ENCODE measurements at regions not wholly inside any gene's neighbourhood (a gene's known extent, or its start where the extent isn't known, plus 50 kb on each side); places are given as distances from the start of the nearest gene placed in this dataset.
A peak's percentile ranks its signal among the peaks of the same experiment; 100 is the strongest.

- DNase-seq (ENCODE audit: low spot score) = peak; percentile 14
- Histone ChIP-seq H3K9me3 (ENCODE audit: low read depth, low read length, poor library complexity, severe bottlenecking) (no peaks in the 10 kb centered on the region), H3K36me3 (ENCODE audit: insufficient read depth, low read length, poor library complexity, severe bottlenecking) (no peaks in the 10 kb centered on the region), H3K27me3 (replicated peaks; ENCODE audit: insufficient read depth, low read depth, low read length, poor library complexity) (peaks cover 5% of the 10 kb centered on the region), H3K27ac (ENCODE audit: low read depth, low read length, poor library complexity, severe bottlenecking) (no peak overlapping the region), H3K4me1 (ENCODE audit: insufficient read depth, low read length, poor library complexity, severe bottlenecking) (no peaks in the 10 kb centered on the region), H3K4me3 (ENCODE audit: low read depth, low read length, poor library complexity, severe bottlenecking) (no peak overlapping the region)
- intact Hi-C loops (cut with micrococcal nuclease; ENCODE audit: unreplicated experiment) = no loop called here
- BruUV-seq (replicated peaks) = no TSS peak
- CTCF ChIA-PET = interaction anchor here (0.7 kb wide), 1 partner anchor 192 kb away, joined by 3 read pairs; no protein-coding TSS in a partner anchor
- POLR2A ChIA-PET (ENCODE audit: low non-redundant PET) = interaction anchor here (0.6 kb wide), 1 partner anchor 299 kb away, joined by 3 read pairs; no protein-coding TSS in a partner anchor
- no peak for TF ChIP-seq EZH2 (IDR thresholded peaks at IDR 0.05; ENCODE audit: borderline replicate concordance, low read depth, low read length, poor library complexity, severe bottlenecking)
- TF ChIP-seq CTCF (conservative IDR thresholded peaks at IDR 0.05; ENCODE audit: low read depth, low read length) = no peak
Measured at GRCh38 chr10:93198401-93199131, 124.9 kb downstream of the CYP26A1 start.

GRCh38 chr10:93199191-93199751 is 125.6 kb downstream of the CYP26A1 start:
- no peak overlapping the region for H3K4me3 ChIP-seq (ENCODE audit: low read depth, low read length, poor library complexity, severe bottlenecking)
- ChIA-PET CTCF (no interaction called here), POLR2A (ENCODE audit: low non-redundant PET) (interaction anchor here (0.6 kb wide), 1 partner anchor 300 kb away, joined by 3 read pairs; no protein-coding TSS in a partner anchor)
- no peaks in the 10 kb centered on the region for H3K36me3 ChIP-seq (ENCODE audit: insufficient read depth, low read length, poor library complexity, severe bottlenecking)
- intact Hi-C loops (cut with micrococcal nuclease; ENCODE audit: unreplicated experiment) = no loop called here
- peak; percentile 61 for DNase-seq (ENCODE audit: low spot score)
- TF ChIP-seq CTCF (conservative IDR thresholded peaks at IDR 0.05; ENCODE audit: low read depth, low read length) (no peak), EZH2 (IDR thresholded peaks at IDR 0.05; ENCODE audit: borderline replicate concordance, low read depth, low read length, poor library complexity, severe bottlenecking) (no peak)
- H3K4me1 ChIP-seq (ENCODE audit: insufficient read depth, low read length, poor library complexity, severe bottlenecking) = no peaks in the 10 kb centered on the region
- no peak overlapping the region for H3K27ac ChIP-seq (ENCODE audit: low read depth, low read length, poor library complexity, severe bottlenecking)
- H3K9me3 ChIP-seq (ENCODE audit: low read depth, low read length, poor library complexity, severe bottlenecking) = no peaks in the 10 kb centered on the region
- H3K27me3 ChIP-seq (replicated peaks; ENCODE audit: insufficient read depth, low read depth, low read length, poor library complexity) = no peaks in the 10 kb centered on the region
- no TSS peak for BruUV-seq (replicated peaks)

- TF ChIP-seq EZH2 (IDR thresholded peaks at IDR 0.05; ENCODE audit: borderline replicate concordance, low read depth, low read length, poor library complexity, severe bottlenecking) = no peak
- no peak for TF ChIP-seq CTCF (conservative IDR thresholded peaks at IDR 0.05; ENCODE audit: low read depth, low read length)
- H3K4me1 ChIP-seq (ENCODE audit: insufficient read depth, low read length, poor library complexity, severe bottlenecking) = no peaks in the 10 kb centered on the region
- ChIA-PET CTCF (no interaction called here), POLR2A (ENCODE audit: low non-redundant PET) (no interaction called here)
- no peaks in the 10 kb centered on the region for H3K9me3 ChIP-seq (ENCODE audit: low read depth, low read length, poor library complexity, severe bottlenecking)
- no TSS peak for BruUV-seq (replicated peaks)
- H3K27ac ChIP-seq (ENCODE audit: low read depth, low read length, poor library complexity, severe bottlenecking) = no peak overlapping the region
- DNase-seq (ENCODE audit: low spot score) = no peak
- no peaks in the 10 kb centered on the region for H3K27me3 ChIP-seq (replicated peaks; ENCODE audit: insufficient read depth, low read depth, low read length, poor library complexity)
- H3K4me3 ChIP-seq (ENCODE audit: low read depth, low read length, poor library complexity, severe bottlenecking) = no peak overlapping the region
- intact Hi-C loops (cut with micrococcal nuclease; ENCODE audit: unreplicated experiment) = no loop called here
- H3K36me3 ChIP-seq (ENCODE audit: insufficient read depth, low read length, poor library complexity, severe bottlenecking) = no peaks in the 10 kb centered on the region
Measured at GRCh38 chr10:93204494-93205485, 131.1 kb downstream of the CYP26A1 start.
